Nephron progenitor cell (in vitro differentiated cells): ENCODE measurements at regions not wholly inside any gene's neighbourhood (a gene's known extent, or its start where the extent isn't known, plus 50 kb on each side); places are given as distances from the start of the nearest gene placed in this dataset.
"Not testable (repeated sequence)": the region's sequence is repeated elsewhere in the genome, so short reads cannot be mapped to it uniquely, and the experiment has no call there.

ENCODE experiments used
- DNase-seq: peaks from one replicate; pipeline ENCODE4 v3.0.0; 2021
- H3K27ac Mint-ChIP-seq: 2 replicates; pipeline ENCODE4 v1.8.0; 2021; ENCODE audit warnings: mild to moderate bottlenecking, moderate library complexity, mixed read lengths
- H3K27me3 Mint-ChIP-seq: 2 replicates; pipeline ENCODE4 v1.8.0; 2021; ENCODE audit warnings: mild to moderate bottlenecking, low read depth, mixed read lengths; ENCODE audit not compliant: poor library complexity
- H3K36me3 Mint-ChIP-seq: 2 replicates; pipeline ENCODE4 v1.8.0; 2021; ENCODE audit warnings: low read depth, mixed read lengths
- H3K4me1 Mint-ChIP-seq: 2 replicates; pipeline ENCODE4 v1.8.0; 2021; ENCODE audit warnings: mixed read lengths
- H3K4me3 Mint-ChIP-seq: 2 replicates; pipeline ENCODE4 v1.8.0; 2021; ENCODE audit warnings: mild to moderate bottlenecking, moderate library complexity, mixed read lengths
- H3K9me3 Mint-ChIP-seq: 2 replicates; pipeline ENCODE4 v1.8.0; 2021; ENCODE audit warnings: mild to moderate bottlenecking, moderate library complexity, mixed read lengths
- TF ChIP-seq, protein P1 (sequence below): fragments of 200-600 bp; sonication (generic); IDR thresholded peaks from 2 replicates; pipeline ENCODE4 v1.5.0; 2021; ENCODE audit warnings: antibody characterized with exemption

- not testable (repeated sequence) for DNase-seq, H3K27ac Mint-ChIP-seq, H3K4me3 Mint-ChIP-seq, H3K27me3 Mint-ChIP-seq, H3K4me1 Mint-ChIP-seq, H3K36me3 Mint-ChIP-seq
- H3K9me3 Mint-ChIP-seq = peaks cover 68% of the 10 kb centered on the region
Measured at GRCh38 chrX:84267432-84267831, 79.4 kb upstream of the RPS6KA6 start.

DNA sequence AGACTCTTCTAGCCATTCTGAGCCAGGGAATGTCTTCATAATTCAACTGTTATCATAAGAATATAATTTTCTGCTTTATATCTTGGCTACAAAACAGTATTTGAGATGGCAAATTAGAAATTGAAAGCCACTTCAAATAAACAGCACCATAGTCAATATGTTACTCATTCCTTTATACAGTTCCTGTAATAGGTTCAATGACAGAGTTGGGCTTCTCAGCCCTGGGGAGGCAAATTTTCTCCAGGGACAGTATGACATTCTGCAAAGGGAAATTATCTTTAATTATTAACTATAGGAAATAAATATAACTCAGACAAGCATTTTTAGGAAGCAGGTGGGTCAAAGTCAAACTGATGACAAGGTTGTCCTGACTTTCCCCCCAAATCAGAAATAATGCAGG lies 71.9 kb upstream of the RPS6KA6 start:
- Mint-ChIP-seq H3K4me3 (no peak overlapping the region), H3K4me1 (no peaks in the 10 kb centered on the region), H3K9me3 (peaks cover 21% of the 10 kb centered on the region), H3K27ac (no peak overlapping the region), H3K36me3 (no peaks in the 10 kb centered on the region), H3K27me3 (no peaks in the 10 kb centered on the region)
- no peak for DNase-seq
- TF ChIP-seq, protein P1, sequence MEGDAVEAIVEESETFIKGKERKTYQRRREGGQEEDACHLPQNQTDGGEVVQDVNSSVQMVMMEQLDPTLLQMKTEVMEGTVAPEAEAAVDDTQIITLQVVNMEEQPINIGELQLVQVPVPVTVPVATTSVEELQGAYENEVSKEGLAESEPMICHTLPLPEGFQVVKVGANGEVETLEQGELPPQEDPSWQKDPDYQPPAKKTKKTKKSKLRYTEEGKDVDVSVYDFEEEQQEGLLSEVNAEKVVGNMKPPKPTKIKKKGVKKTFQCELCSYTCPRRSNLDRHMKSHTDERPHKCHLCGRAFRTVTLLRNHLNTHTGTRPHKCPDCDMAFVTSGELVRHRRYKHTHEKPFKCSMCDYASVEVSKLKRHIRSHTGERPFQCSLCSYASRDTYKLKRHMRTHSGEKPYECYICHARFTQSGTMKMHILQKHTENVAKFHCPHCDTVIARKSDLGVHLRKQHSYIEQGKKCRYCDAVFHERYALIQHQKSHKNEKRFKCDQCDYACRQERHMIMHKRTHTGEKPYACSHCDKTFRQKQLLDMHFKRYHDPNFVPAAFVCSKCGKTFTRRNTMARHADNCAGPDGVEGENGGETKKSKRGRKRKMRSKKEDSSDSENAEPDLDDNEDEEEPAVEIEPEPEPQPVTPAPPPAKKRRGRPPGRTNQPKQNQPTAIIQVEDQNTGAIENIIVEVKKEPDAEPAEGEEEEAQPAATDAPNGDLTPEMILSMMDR = no peak

- H3K36me3 Mint-ChIP-seq = no peaks in the 10 kb centered on the region
- no peak overlapping the region for H3K4me3 Mint-ChIP-seq
- H3K27ac Mint-ChIP-seq = no peak overlapping the region
- TF ChIP-seq, protein P1 = no peak
- DNase-seq = no peak
- H3K9me3 Mint-ChIP-seq = peaks cover 11% of the 10 kb centered on the region
- peaks cover 5% of the 10 kb centered on the region for H3K4me1 Mint-ChIP-seq
- no peaks in the 10 kb centered on the region for H3K27me3 Mint-ChIP-seq
Measured at GRCh38 chrX:84258708-84259107, 70.7 kb upstream of the RPS6KA6 start.

DNA sequence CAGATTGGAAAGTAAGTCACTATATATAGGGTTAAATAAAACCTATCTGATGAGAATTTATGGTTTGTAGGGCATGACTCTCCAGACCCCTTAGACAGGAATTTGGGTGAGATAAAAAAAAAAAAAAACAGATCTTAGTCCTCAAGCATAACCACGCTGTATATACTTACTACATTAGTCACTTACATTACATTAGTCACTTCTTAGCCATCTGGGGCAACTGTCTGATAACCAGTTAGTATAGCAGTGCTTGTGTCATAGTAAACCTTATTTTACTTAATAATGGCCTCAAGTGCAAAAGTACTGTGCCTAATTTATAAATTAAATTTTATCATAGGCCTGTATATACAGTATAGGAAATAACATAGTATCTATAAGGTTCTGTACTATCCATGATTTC lies 60.2 kb upstream of the RPS6KA6 start:
- H3K4me1 Mint-ChIP-seq = peaks cover 12% of the 10 kb centered on the region
- no peak overlapping the region for H3K4me3 Mint-ChIP-seq
- DNase-seq = no peak
- no peaks in the 10 kb centered on the region for H3K27me3 Mint-ChIP-seq
- H3K36me3 Mint-ChIP-seq = no peaks in the 10 kb centered on the region
- peaks cover 18% of the 10 kb centered on the region for H3K9me3 Mint-ChIP-seq
- no peak overlapping the region for H3K27ac Mint-ChIP-seq
- TF ChIP-seq, protein P1 = no peak

GRCh38 chrX:84240848-84241565 lies 53.0 kb upstream of the RPS6KA6 start:
- Mint-ChIP-seq H3K9me3 (peaks cover 9% of the 10 kb centered on the region), H3K4me1 (peaks cover 16% of the 10 kb centered on the region), H3K27me3 (no peaks in the 10 kb centered on the region), H3K4me3 (no peak overlapping the region), H3K27ac (no peak overlapping the region), H3K36me3 (no peaks in the 10 kb centered on the region)
- TF ChIP-seq, protein P1 = no peak
- DNase-seq = no peak
